Erythroblast (primary cell): ENCODE measurements at regions not wholly inside any gene's neighbourhood (a gene's known extent, or its start where the extent isn't known, plus 50 kb on each side); places are given as distances from the start of the nearest gene placed in this dataset.

Experiments
- GATA1 ChIP-seq: IDR thresholded peaks from 2 replicates; pipeline ENCODE4 v1.6.1; 2011; ENCODE audit warnings: low read depth, mild to moderate bottlenecking, control low read depth, low read length, moderate library complexity
- POLR2A ChIP-seq: IDR thresholded peaks from 2 replicates; pipeline ENCODE4 v1.6.1; 2011; ENCODE audit warnings: mild to moderate bottlenecking, low read length

- TF ChIP-seq POLR2A = no peak
- TF ChIP-seq GATA1 = no peak
These were observed 291.1 kb upstream of the C11orf87 start for GRCh38 chr11:109130910-109131309.
